Ascending aorta (tissue), 2 donors: ENCODE measurements at regions not wholly inside any gene's neighbourhood (a gene's known extent, or its start where the extent isn't known, plus 50 kb on each side); places are given as distances from the start of the nearest gene placed in this dataset.

Experiments
- DNase-seq, 2 donors: peaks; one replicate each; pipeline ENCODE4 v3.0.0-alpha.2; 2019; ENCODE audit warnings: low spot score in 2 of 2
- H3K27ac ChIP-seq, 2 donors: fragments of 200-600 bp; sonication (generic); one replicate each; pipeline ENCODE4 v1.5.1; 2016 to 2017; ENCODE audit warnings: mild to moderate bottlenecking in 1 of 2
- H3K27me3 ChIP-seq: fragments of 200-600 bp; sonication (generic); one replicate; pipeline ENCODE4 v1.5.1; 2017
- H3K36me3 ChIP-seq, 2 donors: fragments of 200-600 bp; sonication (generic); one replicate each; pipeline ENCODE4 v1.5.1; 2016
- H3K4me1 ChIP-seq, 2 donors: fragments of 200-600 bp; sonication (generic); one replicate each; pipeline ENCODE4 v1.5.1; 2016 to 2017; ENCODE audit warnings: mild to moderate bottlenecking in 1 of 2
- H3K4me3 ChIP-seq, 2 donors: fragments of 200-600 bp; sonication (generic); one replicate each; pipeline ENCODE4 v1.5.1; 2016 to 2017; ENCODE audit warnings: mild to moderate bottlenecking in 1 of 2
- H3K9me3 ChIP-seq, 2 donors: fragments of 200-600 bp; sonication (generic); one replicate each; pipeline ENCODE4 v1.5.1; 2016
- intact Hi-C: fragments of 100-400 bp; cut with DNase I; formaldehyde crosslinking; loops from one replicate; pipeline ENCODE4 v1.15.1; 2023
- TF ChIP-seq, protein P1 (sequence below), 3 experiments: fragments of 200-600 bp in 2 of 3; fragments of 450-650 bp in 1 of 3; sonication (generic) in 2 of 3; IDR thresholded peaks; one replicate each; pipeline ENCODE4 v1.5.1; 2016 to 2019; ENCODE audit warnings: antibody characterized with exemption in 3 of 3, mild to moderate bottlenecking in 1 of 3, moderate library complexity in 1 of 3

DNA sequence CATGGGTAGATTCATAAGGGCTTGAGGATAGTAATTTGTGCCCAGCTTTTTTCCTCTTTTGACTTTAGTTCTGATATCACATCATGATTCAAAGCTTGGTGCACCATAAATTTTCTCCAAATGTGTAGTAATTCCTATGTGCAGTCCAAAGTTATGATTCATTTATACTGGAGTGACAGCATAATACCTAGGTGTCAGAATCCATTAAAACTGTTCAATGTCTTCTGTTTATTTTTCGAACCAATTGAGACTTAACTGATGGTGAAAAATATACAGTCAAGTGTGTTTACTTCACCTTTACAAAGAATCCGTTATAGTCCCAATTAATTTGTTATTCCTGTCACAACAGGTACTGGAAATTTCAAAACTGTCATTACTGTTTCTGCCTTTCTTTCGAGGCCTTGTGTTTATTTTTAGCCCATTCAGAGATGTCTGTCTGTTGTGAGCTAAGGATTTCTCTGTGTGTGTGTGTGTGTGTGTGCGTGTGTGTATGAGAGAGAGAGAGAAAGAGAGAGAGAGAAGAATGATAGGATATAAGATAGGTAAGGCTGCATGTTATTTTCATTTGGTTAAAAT lies 389.7 kb upstream of the ATP5MC3 start:
- Histone ChIP-seq H3K4me3 (no peak overlapping the region), H3K9me3 (no peaks in the 10 kb centered on the region), H3K36me3 (no peaks in the 10 kb centered on the region), H3K27ac (no peak overlapping the region), H3K4me1 (no peaks in the 10 kb centered on the region), H3K27me3 (no peaks in the 10 kb centered on the region)
- intact Hi-C loops: no loop called here
- TF ChIP-seq, protein P1, sequence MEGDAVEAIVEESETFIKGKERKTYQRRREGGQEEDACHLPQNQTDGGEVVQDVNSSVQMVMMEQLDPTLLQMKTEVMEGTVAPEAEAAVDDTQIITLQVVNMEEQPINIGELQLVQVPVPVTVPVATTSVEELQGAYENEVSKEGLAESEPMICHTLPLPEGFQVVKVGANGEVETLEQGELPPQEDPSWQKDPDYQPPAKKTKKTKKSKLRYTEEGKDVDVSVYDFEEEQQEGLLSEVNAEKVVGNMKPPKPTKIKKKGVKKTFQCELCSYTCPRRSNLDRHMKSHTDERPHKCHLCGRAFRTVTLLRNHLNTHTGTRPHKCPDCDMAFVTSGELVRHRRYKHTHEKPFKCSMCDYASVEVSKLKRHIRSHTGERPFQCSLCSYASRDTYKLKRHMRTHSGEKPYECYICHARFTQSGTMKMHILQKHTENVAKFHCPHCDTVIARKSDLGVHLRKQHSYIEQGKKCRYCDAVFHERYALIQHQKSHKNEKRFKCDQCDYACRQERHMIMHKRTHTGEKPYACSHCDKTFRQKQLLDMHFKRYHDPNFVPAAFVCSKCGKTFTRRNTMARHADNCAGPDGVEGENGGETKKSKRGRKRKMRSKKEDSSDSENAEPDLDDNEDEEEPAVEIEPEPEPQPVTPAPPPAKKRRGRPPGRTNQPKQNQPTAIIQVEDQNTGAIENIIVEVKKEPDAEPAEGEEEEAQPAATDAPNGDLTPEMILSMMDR (IDR thresholded peaks at IDR 0.05): no peak
- no peak for DNase-seq

DNA sequence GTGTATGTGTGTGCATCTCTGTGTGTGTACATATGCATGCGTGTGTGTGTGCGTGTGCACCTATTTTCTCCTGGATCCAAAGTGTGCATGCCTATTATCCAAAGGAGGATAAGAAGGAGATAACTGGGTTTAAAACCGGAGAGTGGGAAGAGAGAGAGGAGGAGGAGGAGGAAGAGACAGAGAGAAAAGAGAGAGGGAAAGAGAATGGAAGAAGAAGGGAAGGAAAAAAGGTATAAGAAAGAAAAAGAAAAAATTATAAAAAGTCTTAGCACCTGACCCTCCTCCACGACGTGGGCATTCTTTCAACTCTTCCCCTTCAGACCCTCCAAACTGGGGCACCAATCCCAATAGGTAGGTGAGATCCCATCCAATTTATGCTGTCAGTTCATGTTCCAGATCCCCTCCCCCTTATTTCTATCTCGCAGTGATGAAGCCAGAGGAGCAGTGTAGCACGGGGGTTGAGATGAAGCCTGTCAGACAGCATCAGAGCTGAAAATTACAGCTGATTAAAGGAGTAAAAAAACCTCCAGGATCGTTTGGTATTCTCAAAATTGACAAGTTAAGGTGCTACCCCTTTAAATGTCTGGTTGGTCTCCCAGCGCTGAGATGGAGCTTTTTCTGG lies 386.7 kb upstream of the ATP5MC3 start:
- Histone ChIP-seq H3K27ac (no peak overlapping the region), H3K4me3 (no peak overlapping the region), H3K27me3 (no peaks in the 10 kb centered on the region), H3K4me1 (no peaks in the 10 kb centered on the region), H3K9me3 (no peaks in the 10 kb centered on the region), H3K36me3 (no peaks in the 10 kb centered on the region)
- TF ChIP-seq, protein P1 (IDR thresholded peaks at IDR 0.05): no peak
- intact Hi-C loops: no loop called here
- no peak for DNase-seq

DNA sequence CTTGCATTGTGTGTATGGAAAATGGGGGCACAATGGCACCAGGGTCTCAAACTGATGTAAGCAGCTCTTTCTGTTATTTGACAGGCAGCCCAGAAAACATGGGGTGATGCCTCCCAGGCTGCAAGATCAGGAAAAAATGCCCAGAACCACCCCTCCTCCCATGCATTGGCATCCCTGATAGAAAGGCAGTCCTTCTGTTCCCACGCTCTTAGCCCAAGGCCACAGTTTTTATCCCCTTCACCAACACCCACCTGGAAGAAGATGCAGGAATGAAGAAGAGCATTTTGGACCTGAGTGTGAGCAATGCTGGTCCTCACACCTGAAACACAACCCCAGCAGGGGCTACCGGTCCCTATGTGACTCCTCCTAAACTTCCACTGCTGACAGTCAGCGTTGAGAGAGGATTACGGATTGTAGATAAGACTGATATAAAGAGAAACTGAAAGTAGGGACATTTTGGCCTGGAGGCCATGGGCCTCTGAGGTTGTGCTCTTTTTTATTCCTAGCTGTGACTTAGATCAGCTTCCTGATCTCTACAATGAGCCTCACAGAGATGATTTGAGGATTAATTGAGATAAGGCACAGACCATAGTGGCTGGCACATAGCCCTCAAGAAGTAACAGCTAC lies 386.0 kb upstream of the ATP5MC3 start:
- H3K4me3 ChIP-seq: no peak overlapping the region
- DNase-seq: no peak
- TF ChIP-seq, protein P1 (IDR thresholded peaks at IDR 0.05): no peak

DNA sequence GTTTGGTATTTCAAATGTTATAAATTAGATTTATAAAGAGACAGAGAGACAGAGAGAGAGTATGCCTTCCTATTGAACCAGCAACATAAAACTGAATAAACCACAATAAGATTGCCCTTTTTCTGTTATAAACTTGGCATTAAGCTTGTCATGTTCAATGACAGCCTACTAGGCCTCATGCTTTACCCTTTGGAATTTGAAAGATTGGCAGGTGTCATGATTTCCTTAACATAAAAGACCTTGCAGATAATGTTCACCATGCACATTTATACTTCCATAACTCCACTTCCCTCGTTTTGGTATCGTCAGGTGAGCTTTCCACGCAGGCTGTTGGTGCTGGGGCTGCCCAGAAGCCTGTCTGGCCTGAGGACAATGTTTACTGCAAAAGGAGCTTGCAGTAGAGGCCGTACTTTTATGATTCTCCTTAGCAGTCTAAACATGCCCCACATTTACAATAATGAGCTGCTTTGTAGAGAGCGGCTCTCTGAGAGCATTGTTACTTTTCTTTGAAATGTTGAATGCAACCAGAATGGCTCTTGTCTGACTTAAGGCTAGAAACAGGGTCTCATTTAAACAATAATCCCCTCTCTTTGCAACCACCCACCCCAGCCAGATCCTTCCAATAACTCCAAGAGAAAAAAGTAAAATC lies 379.1 kb upstream of the ATP5MC3 start:
- intact Hi-C loops: no loop called here
- TF ChIP-seq, protein P1 (IDR thresholded peaks at IDR 0.05): no peak
- DNase-seq: no peak
- Histone ChIP-seq H3K4me1 (no peaks in the 10 kb centered on the region), H3K27me3 (no peaks in the 10 kb centered on the region), H3K36me3 (no peaks in the 10 kb centered on the region), H3K27ac (no peak overlapping the region), H3K9me3 (no peaks in the 10 kb centered on the region), H3K4me3 (no peak overlapping the region)

More for the DNA sequence above, 386.0 kb upstream of the ATP5MC3 start:
- intact Hi-C loops: no loop called here
- Histone ChIP-seq H3K9me3 (no peaks in the 10 kb centered on the region), H3K36me3 (no peaks in the 10 kb centered on the region), H3K27me3 (no peaks in the 10 kb centered on the region), H3K4me1 (no peaks in the 10 kb centered on the region), H3K27ac (no peak overlapping the region)

GRCh38 chr2:175559613-175560012 lies 378.1 kb upstream of the ATP5MC3 start:
- Histone ChIP-seq H3K4me3 (no peak overlapping the region), H3K4me1 (no peaks in the 10 kb centered on the region), H3K36me3 (no peaks in the 10 kb centered on the region), H3K27me3 (no peaks in the 10 kb centered on the region), H3K9me3 (no peaks in the 10 kb centered on the region), H3K27ac (no peak overlapping the region)
- no peak for DNase-seq
- intact Hi-C loops: no loop called here
- TF ChIP-seq, protein P1 (IDR thresholded peaks at IDR 0.05): no peak
